Nephron progenitor cell (in vitro differentiated cells): ENCODE measurements at regions not wholly inside any gene's neighbourhood (a gene's known extent, or its start where the extent isn't known, plus 50 kb on each side); places are given as distances from the start of the nearest gene placed in this dataset.

Source experiments
- DNase-seq: peaks from one replicate; pipeline ENCODE4 v3.0.0; 2021
- H3K27ac Mint-ChIP-seq: 2 replicates; pipeline ENCODE4 v1.8.0; 2021; ENCODE audit warnings: mild to moderate bottlenecking, moderate library complexity, mixed read lengths
- H3K27me3 Mint-ChIP-seq: 2 replicates; pipeline ENCODE4 v1.8.0; 2021; ENCODE audit warnings: mild to moderate bottlenecking, low read depth, mixed read lengths; ENCODE audit not compliant: poor library complexity
- H3K36me3 Mint-ChIP-seq: 2 replicates; pipeline ENCODE4 v1.8.0; 2021; ENCODE audit warnings: low read depth, mixed read lengths
- H3K4me1 Mint-ChIP-seq: 2 replicates; pipeline ENCODE4 v1.8.0; 2021; ENCODE audit warnings: mixed read lengths
- H3K4me3 Mint-ChIP-seq: 2 replicates; pipeline ENCODE4 v1.8.0; 2021; ENCODE audit warnings: mild to moderate bottlenecking, moderate library complexity, mixed read lengths
- H3K9me3 Mint-ChIP-seq: 2 replicates; pipeline ENCODE4 v1.8.0; 2021; ENCODE audit warnings: mild to moderate bottlenecking, moderate library complexity, mixed read lengths
- TF ChIP-seq, protein P1 (sequence below): fragments of 200-600 bp; sonication (generic); IDR thresholded peaks from 2 replicates; pipeline ENCODE4 v1.5.0; 2021; ENCODE audit warnings: antibody characterized with exemption

DNA sequence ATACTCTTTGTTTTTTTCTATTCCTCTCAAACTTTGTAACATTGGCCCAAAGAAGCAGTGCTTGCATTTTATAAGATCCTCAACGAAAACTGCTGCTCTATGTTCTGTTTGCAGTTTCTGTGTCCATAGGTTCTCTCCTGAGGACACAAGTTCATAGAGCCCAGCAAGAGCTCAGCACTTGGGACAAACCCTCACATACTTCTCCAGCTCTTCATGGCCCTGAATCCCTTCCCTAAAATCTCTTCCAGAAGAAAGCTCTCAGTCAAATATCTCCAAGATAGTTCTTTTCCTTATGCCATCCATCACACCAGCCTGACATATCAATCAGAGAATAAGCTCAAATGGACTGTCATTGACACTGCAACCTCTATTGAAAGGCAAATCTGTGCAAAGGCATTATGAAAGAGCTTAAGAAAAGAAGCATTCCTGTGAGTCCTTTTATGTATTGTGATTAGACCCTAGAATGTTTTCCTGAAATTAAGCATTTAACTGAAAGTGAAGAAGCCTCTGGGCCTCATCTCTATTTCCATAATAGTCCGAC is 405.5 kb downstream of the ANKRD7 start:
- no peak for DNase-seq
- TF ChIP-seq, protein P1, sequence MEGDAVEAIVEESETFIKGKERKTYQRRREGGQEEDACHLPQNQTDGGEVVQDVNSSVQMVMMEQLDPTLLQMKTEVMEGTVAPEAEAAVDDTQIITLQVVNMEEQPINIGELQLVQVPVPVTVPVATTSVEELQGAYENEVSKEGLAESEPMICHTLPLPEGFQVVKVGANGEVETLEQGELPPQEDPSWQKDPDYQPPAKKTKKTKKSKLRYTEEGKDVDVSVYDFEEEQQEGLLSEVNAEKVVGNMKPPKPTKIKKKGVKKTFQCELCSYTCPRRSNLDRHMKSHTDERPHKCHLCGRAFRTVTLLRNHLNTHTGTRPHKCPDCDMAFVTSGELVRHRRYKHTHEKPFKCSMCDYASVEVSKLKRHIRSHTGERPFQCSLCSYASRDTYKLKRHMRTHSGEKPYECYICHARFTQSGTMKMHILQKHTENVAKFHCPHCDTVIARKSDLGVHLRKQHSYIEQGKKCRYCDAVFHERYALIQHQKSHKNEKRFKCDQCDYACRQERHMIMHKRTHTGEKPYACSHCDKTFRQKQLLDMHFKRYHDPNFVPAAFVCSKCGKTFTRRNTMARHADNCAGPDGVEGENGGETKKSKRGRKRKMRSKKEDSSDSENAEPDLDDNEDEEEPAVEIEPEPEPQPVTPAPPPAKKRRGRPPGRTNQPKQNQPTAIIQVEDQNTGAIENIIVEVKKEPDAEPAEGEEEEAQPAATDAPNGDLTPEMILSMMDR, result no peak
- Mint-ChIP-seq H3K27ac (no peak overlapping the region), H3K9me3 (peaks cover 12% of the 10 kb centered on the region), H3K4me1 (peaks cover 3% of the 10 kb centered on the region), H3K4me3 (no peak overlapping the region), H3K36me3 (peaks cover 6% of the 10 kb centered on the region), H3K27me3 (no peaks in the 10 kb centered on the region)

DNA sequence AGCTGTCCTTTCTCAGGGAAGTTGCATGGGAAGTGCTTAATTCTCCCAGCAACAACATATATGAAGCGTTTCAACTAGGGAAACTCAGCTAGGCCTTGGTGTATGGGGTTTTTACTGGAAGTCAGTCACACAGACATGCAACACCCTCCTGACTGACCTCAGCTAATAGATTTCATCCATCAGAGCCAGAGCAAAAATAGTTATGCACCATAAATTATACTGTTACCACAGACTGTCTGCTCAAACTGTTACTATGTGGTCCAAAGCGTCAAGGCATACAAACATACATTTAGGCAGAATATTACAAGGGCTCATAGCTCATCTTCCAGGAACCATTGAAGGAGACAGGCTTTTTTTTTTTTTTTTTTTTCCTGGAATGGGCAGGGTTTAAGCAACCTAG is 417.9 kb downstream of the ANKRD7 start:
- H3K9me3 Mint-ChIP-seq, result no peaks in the 10 kb centered on the region
- TF ChIP-seq, protein P1, result no peak
- H3K4me3 Mint-ChIP-seq, result no peak overlapping the region
- DNase-seq, result no peak
- no peaks in the 10 kb centered on the region for H3K36me3 Mint-ChIP-seq
- no peaks in the 10 kb centered on the region for H3K27me3 Mint-ChIP-seq
- H3K27ac Mint-ChIP-seq, result no peak overlapping the region
- no peaks in the 10 kb centered on the region for H3K4me1 Mint-ChIP-seq

DNA sequence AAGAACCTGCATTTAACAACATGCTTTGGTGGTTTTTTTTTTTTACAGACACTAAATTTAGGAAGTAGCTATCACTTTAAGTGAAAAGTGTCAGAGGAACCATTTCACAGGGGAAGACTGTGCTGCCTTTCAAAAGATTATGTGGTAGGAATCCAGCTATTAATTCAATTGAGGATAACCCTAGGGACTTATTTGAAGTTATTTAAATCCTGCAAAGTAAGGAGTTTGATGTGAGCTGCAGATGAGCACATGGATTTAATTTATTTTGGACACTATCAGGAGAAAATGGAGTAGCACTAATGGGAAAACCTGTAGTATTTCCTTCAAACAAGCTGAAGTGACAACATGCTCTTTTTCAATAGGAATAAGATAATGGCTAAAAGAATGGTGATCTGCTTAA is 419.8 kb downstream of the ANKRD7 start:
- DNase-seq, result no peak
- H3K27ac Mint-ChIP-seq, result no peak overlapping the region
- no peaks in the 10 kb centered on the region for H3K27me3 Mint-ChIP-seq
- H3K36me3 Mint-ChIP-seq, result no peaks in the 10 kb centered on the region
- no peaks in the 10 kb centered on the region for H3K9me3 Mint-ChIP-seq
- no peak overlapping the region for H3K4me3 Mint-ChIP-seq
- H3K4me1 Mint-ChIP-seq, result no peaks in the 10 kb centered on the region
- TF ChIP-seq, protein P1, result no peak

DNA sequence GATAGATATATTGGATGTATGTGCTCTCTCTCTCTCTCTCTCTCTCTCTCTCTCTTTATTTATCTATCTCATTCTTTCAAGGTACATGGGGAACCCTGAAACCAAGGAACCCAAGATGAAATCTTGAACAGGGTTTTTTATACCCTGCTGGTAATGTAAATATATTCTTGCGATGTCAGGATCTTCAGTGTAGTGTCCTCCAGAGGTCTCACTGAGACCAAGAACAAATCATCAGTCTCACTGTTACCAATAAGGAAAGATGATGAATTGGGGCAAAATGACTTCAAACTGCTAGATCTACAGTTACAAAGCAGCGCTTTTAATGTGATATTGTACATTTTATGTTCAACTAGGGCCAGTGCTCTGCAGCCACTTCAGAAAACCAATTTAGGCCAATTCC is 423.5 kb downstream of the ANKRD7 start:
- H3K4me3 Mint-ChIP-seq, result no peak overlapping the region
- no peaks in the 10 kb centered on the region for H3K36me3 Mint-ChIP-seq
- no peaks in the 10 kb centered on the region for H3K4me1 Mint-ChIP-seq
- H3K9me3 Mint-ChIP-seq, result no peaks in the 10 kb centered on the region
- no peak overlapping the region for H3K27ac Mint-ChIP-seq
- TF ChIP-seq, protein P1, result no peak
- DNase-seq, result no peak
- no peaks in the 10 kb centered on the region for H3K27me3 Mint-ChIP-seq

DNA sequence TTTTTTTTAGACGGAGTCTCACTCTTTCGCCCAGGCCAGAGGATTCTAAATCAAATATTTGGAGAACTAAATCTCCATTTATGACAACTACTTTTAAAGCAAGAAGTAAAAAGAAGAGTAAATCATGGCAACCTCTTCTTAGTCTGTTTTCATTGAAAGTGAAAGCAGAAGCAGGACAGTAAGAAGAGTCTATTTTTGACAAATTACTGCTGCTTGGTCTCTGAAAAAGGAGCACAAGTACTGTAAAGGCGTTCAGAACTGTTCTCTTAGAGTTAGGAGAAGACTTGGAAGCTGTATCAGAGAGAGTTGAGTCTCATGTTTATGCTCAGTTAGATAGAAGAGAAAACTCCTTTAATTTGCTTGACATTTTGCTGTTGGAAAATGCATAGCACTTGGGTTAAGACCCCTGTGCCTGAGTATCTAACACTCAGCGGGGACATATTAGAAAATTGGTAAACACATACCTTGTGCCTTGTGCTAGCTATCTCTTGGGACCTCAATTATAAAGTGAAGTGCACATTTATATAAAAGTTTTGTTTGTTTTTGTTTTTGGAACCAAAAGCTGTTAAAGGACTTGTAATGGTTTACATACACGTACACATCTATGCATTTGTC is 433.0 kb downstream of the ANKRD7 start:
- Mint-ChIP-seq H3K36me3 (no peaks in the 10 kb centered on the region), H3K4me3 (no peak overlapping the region), H3K27ac (no peak overlapping the region), H3K9me3 (no peaks in the 10 kb centered on the region), H3K27me3 (no peaks in the 10 kb centered on the region), H3K4me1 (no peaks in the 10 kb centered on the region)
- TF ChIP-seq, protein P1, result no peak
- DNase-seq, result no peak

DNA sequence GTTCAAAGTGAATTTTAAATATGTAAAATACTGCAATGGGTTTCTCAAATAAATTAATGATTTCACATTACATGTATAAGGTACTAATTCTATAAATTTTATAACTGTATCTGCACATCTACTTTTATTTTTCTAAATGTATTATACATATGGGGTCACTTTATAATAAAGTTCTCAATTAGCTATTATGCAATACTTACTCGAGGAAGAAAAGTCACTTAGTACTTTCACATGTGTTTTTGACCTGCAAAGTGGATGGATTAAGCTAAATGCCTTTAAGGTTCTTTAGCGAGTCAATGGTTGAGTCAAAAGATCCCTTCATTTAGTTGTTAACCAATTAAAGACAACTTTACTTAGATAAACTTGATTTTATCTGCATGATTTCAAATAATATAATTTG is 437.8 kb downstream of the ANKRD7 start:
- no peak for DNase-seq
- Mint-ChIP-seq H3K9me3 (no peaks in the 10 kb centered on the region), H3K27ac (no peak overlapping the region), H3K27me3 (no peaks in the 10 kb centered on the region), H3K36me3 (no peaks in the 10 kb centered on the region), H3K4me1 (no peaks in the 10 kb centered on the region), H3K4me3 (no peak overlapping the region)
- TF ChIP-seq, protein P1, result no peak
